Activated naive CD4-positive, alpha-beta T cell treated with anti-CD3 and anti-CD28 coated beads for 36 hours (primary cell): ENCODE measurements at regions not wholly inside any gene's neighbourhood (a gene's known extent, or its start where the extent isn't known, plus 50 kb on each side); places are given as distances from the start of the nearest gene placed in this dataset.

Experiments
- CTCF ChIA-PET: fragments of 350-600 bp; sonication (Branson Sonifier 250); formaldehyde crosslinking; loops from one replicate; lab custom pipeline; 2021; ENCODE audit warnings: antibody characterized with exemption; lab: Charles Lee
- DNase-seq: peaks from one replicate; pipeline ENCODE4 v3.0.0-alpha.2; 2020
- H3K27ac Mint-ChIP-seq: one replicate; pipeline ENCODE4 v1.8.0; 2021; ENCODE audit warnings: mild to moderate bottlenecking, mixed read lengths
- H3K27me3 Mint-ChIP-seq: one replicate; pipeline ENCODE4 v1.8.0; 2021; ENCODE audit warnings: low read depth, mixed read lengths
- H3K36me3 Mint-ChIP-seq: one replicate; pipeline ENCODE4 v1.8.0; 2021; ENCODE audit warnings: low read depth, mixed read lengths
- H3K4me1 Mint-ChIP-seq: one replicate; pipeline ENCODE4 v1.8.0; 2021; ENCODE audit warnings: low read depth, mixed read lengths
- H3K4me3 Mint-ChIP-seq: one replicate; pipeline ENCODE4 v1.8.0; 2021; ENCODE audit warnings: mild to moderate bottlenecking, moderate library complexity, mixed read lengths
- H3K9me3 Mint-ChIP-seq: one replicate; pipeline ENCODE4 v1.8.0; 2021; ENCODE audit warnings: mixed read lengths
- intact Hi-C: fragments of 100-400 bp; cut with micrococcal nuclease; formaldehyde crosslinking; loops from one replicate; pipeline ENCODE4 v1.15.1; 2023

DNA sequence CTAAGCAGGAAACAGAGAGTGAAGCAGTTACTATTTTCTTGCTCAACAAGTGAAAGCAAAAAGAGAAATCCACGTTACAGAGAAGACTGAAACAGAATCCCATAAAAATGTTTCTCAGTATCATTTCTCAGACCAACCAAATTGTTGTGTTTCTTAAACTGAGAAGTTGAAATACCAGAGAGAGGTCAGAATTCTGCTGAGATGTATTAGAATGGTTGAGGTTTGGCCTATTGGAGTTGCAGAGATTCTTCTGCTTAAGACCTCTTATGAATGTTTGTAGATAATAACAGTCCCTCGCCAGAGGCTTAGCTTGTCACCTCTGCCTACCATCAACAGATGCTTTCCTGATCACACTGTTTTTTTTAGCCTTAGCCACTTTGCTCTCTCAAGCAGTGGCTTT lies 481.4 kb downstream of the TRIML1 start:
- intact Hi-C loops, result no loop called here

GRCh38 chr4:188623314-188623854 lies 484.1 kb downstream of the TRIML1 start:
- Mint-ChIP-seq H3K4me3 (no peak overlapping the region), H3K4me1 (no peaks in the 10 kb centered on the region), H3K27me3 (no peaks in the 10 kb centered on the region), H3K36me3 (no peaks in the 10 kb centered on the region), H3K9me3 (peaks cover 11% of the 10 kb centered on the region), H3K27ac (no peak overlapping the region)
- CTCF ChIA-PET, result no interaction called here
- DNase-seq, result no peak
- intact Hi-C loops, result no loop called here

More for the DNA sequence above, 481.4 kb downstream of the TRIML1 start:
- Mint-ChIP-seq H3K9me3 (peaks cover 7% of the 10 kb centered on the region), H3K4me1 (no peaks in the 10 kb centered on the region), H3K4me3 (no peak overlapping the region), H3K27ac (no peak overlapping the region), H3K36me3 (no peaks in the 10 kb centered on the region), H3K27me3 (no peaks in the 10 kb centered on the region)
- DNase-seq, result no peak
- CTCF ChIA-PET, result no interaction called here

DNA sequence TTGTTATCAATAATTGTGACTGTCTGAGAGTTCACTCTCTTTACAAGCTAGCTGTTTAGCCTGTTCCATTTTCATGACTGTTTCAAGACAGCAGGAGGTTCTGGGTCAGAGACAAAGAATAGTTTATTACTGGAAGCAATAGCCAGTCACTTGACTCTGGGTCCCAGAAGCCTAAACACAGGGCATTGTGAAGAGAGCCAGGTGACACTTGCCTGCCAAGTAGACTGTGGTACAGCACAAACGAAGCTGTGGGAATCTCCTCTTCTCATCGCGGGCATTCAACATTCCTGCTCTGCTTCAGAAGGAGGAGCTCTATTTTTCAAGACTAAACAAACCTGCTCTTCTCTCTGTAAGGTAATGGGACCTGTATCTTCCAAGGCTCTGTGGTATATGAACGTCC lies 485.1 kb downstream of the TRIML1 start:
- intact Hi-C loops, result no loop called here
- DNase-seq, result no peak

DNA sequence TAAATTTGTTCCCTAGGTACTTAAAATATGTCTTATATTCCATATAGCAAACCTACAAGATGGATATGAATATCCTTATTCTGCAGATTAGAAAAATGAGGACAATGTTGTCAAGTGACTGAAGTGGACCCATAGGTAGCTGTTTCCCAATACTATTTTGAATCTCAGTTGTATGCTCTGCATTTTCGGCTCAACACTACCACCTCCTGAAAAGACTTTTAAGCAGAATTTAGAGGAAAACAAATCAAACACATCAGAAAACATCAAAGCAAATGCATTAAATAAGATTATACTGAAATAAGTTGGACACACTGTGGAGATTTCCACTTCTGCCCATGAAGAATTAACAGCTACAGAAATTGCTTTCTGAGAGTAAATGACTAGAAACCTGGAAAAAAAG lies 488.7 kb downstream of the TRIML1 start:
- CTCF ChIA-PET, result interaction anchor here (0.7 kb wide), 1 partner anchor 9 kb away, joined by 3 read pairs; no protein-coding TSS in a partner anchor
- DNase-seq, result no peak
- Mint-ChIP-seq H3K36me3 (peaks cover 2% of the 10 kb centered on the region), H3K27me3 (no peaks in the 10 kb centered on the region), H3K4me1 (no peaks in the 10 kb centered on the region), H3K9me3 (peaks cover 14% of the 10 kb centered on the region), H3K27ac (no peak overlapping the region), H3K4me3 (no peak overlapping the region)
- intact Hi-C loops, result no loop called here

More for the DNA sequence above, 485.1 kb downstream of the TRIML1 start:
- CTCF ChIA-PET, result interaction anchor here (0.6 to 1.0 kb wide), 2 partner anchors 13 to 236 kb away, joined by 3 read pairs; no protein-coding TSS in a partner anchor
- H3K4me3 Mint-ChIP-seq, result no peak overlapping the region
- no peaks in the 10 kb centered on the region for H3K4me1 Mint-ChIP-seq
- no peaks in the 10 kb centered on the region for H3K27me3 Mint-ChIP-seq
- no peaks in the 10 kb centered on the region for H3K36me3 Mint-ChIP-seq
- peaks cover 11% of the 10 kb centered on the region for H3K9me3 Mint-ChIP-seq
- H3K27ac Mint-ChIP-seq, result no peak overlapping the region

- no peak for DNase-seq
- Mint-ChIP-seq H3K27me3 (no peaks in the 10 kb centered on the region), H3K4me3 (no peak overlapping the region), H3K36me3 (no peaks in the 10 kb centered on the region), H3K4me1 (no peaks in the 10 kb centered on the region), H3K27ac (no peak overlapping the region), H3K9me3 (peaks cover 8% of the 10 kb centered on the region)
- intact Hi-C loops, result no loop called here
- CTCF ChIA-PET, result no interaction called here
Observed at GRCh38 chr4:188639479-188640100, 500.3 kb downstream of the TRIML1 start.

- no peak for DNase-seq
- intact Hi-C loops, result no loop called here
- Mint-ChIP-seq H3K4me1 (no peaks in the 10 kb centered on the region), H3K27ac (no peak overlapping the region), H3K4me3 (no peak overlapping the region), H3K36me3 (no peaks in the 10 kb centered on the region), H3K9me3 (peaks cover 18% of the 10 kb centered on the region), H3K27me3 (no peaks in the 10 kb centered on the region)
- CTCF ChIA-PET, result no interaction called here
Observed at GRCh38 chr4:188647820-188648370, 508.7 kb downstream of the TRIML1 start.

GRCh38 chr4:188649635-188650034 lies 510.4 kb downstream of the TRIML1 start:
- CTCF ChIA-PET, result no interaction called here
- H3K4me1 Mint-ChIP-seq, result no peaks in the 10 kb centered on the region
- peaks cover 14% of the 10 kb centered on the region for H3K9me3 Mint-ChIP-seq
- H3K27me3 Mint-ChIP-seq, result no peaks in the 10 kb centered on the region
- H3K36me3 Mint-ChIP-seq, result no peaks in the 10 kb centered on the region
- intact Hi-C loops, result no loop called here
- no peak overlapping the region for H3K4me3 Mint-ChIP-seq
- no peak for DNase-seq
- H3K27ac Mint-ChIP-seq, result no peak overlapping the region

DNA sequence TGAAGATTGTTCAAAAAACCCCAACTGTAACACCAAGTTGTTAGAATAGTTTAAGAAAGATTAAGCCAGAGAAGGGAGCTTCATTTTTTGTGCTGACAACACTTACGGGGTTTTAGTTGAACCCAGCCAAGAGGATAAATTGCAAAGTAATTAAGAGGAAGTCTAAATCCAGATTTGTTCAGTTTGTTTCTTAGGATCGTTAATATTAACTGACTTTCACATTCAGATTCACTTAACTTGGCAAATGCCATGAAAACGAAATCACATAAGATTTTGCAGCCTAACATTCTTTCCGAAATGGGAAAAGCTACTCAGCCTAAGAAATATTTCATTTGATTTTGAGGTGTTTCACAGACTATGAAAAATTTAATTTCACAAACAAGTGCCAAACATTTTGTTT lies 511.3 kb downstream of the TRIML1 start:
- Mint-ChIP-seq H3K4me3 (no peak overlapping the region), H3K36me3 (no peaks in the 10 kb centered on the region), H3K9me3 (peaks cover 14% of the 10 kb centered on the region), H3K27me3 (no peaks in the 10 kb centered on the region), H3K4me1 (no peaks in the 10 kb centered on the region), H3K27ac (no peak overlapping the region)
- no peak for DNase-seq
- CTCF ChIA-PET, result no interaction called here
- intact Hi-C loops, result no loop called here

GRCh38 chr4:188657365-188657764 lies 518.1 kb downstream of the TRIML1 start:
- CTCF ChIA-PET, result no interaction called here

GRCh38 chr4:188658958-188659522 lies 519.8 kb downstream of the TRIML1 start:
- peaks cover 2% of the 10 kb centered on the region for H3K9me3 Mint-ChIP-seq

More at GRCh38 chr4:188657365-188657764, 518.1 kb downstream of the TRIML1 start:
- peaks cover 2% of the 10 kb centered on the region for H3K9me3 Mint-ChIP-seq
- H3K36me3 Mint-ChIP-seq, result no peaks in the 10 kb centered on the region
- H3K27ac Mint-ChIP-seq, result no peak overlapping the region
- intact Hi-C loops, result no loop called here
- H3K27me3 Mint-ChIP-seq, result no peaks in the 10 kb centered on the region
- H3K4me3 Mint-ChIP-seq, result no peak overlapping the region
- H3K4me1 Mint-ChIP-seq, result no peaks in the 10 kb centered on the region
- DNase-seq, result no peak

GRCh38 chr4:188660796-188661195 lies 521.6 kb downstream of the TRIML1 start:
- CTCF ChIA-PET, result no interaction called here
- intact Hi-C loops, result no loop called here
- no peak overlapping the region for H3K27ac Mint-ChIP-seq

More at GRCh38 chr4:188658958-188659522, 519.8 kb downstream of the TRIML1 start:
- no peak overlapping the region for H3K4me3 Mint-ChIP-seq
- intact Hi-C loops, result no loop called here
- CTCF ChIA-PET, result no interaction called here
- H3K36me3 Mint-ChIP-seq, result no peaks in the 10 kb centered on the region
- no peak for DNase-seq
- no peak overlapping the region for H3K27ac Mint-ChIP-seq
- H3K4me1 Mint-ChIP-seq, result no peaks in the 10 kb centered on the region
- H3K27me3 Mint-ChIP-seq, result no peaks in the 10 kb centered on the region

DNA sequence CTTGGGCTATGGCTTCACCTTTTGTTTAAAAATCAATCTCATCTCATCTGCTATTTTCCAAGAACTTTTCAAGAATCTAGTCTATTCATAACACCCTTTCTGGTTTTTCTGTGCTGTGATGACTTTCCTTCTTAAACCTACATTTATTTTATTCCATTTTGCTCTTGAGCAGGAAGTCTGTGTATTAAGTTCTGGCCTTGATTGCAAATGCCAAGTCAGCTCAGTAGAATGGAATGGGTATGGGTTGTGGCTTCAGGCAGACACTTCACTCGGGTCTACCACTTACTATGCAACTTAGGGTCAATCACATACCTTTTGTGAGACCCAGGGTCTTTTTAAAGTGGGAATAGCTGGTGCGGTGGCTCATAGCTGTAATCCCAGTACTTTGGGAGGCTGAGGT lies 522.3 kb downstream of the TRIML1 start:
- intact Hi-C loops, result no loop called here
- Mint-ChIP-seq H3K27me3 (no peaks in the 10 kb centered on the region), H3K27ac (no peak overlapping the region), H3K4me1 (no peaks in the 10 kb centered on the region), H3K36me3 (no peaks in the 10 kb centered on the region), H3K4me3 (no peak overlapping the region), H3K9me3 (peaks cover 2% of the 10 kb centered on the region)
- DNase-seq, result no peak
- CTCF ChIA-PET, result no interaction called here

More at GRCh38 chr4:188660796-188661195, 521.6 kb downstream of the TRIML1 start:
- H3K36me3 Mint-ChIP-seq, result no peaks in the 10 kb centered on the region
- H3K4me3 Mint-ChIP-seq, result no peak overlapping the region
- peaks cover 2% of the 10 kb centered on the region for H3K9me3 Mint-ChIP-seq
- H3K4me1 Mint-ChIP-seq, result no peaks in the 10 kb centered on the region
- DNase-seq, result no peak
- no peaks in the 10 kb centered on the region for H3K27me3 Mint-ChIP-seq

- intact Hi-C loops, result no loop called here
- Mint-ChIP-seq H3K27me3 (no peaks in the 10 kb centered on the region), H3K4me3 (no peak overlapping the region), H3K9me3 (peaks cover 5% of the 10 kb centered on the region), H3K36me3 (no peaks in the 10 kb centered on the region), H3K4me1 (no peaks in the 10 kb centered on the region), H3K27ac (no peak overlapping the region)
- CTCF ChIA-PET, result no interaction called here
- DNase-seq, result no peak
Observed at GRCh38 chr4:188663369-188663768, 524.1 kb downstream of the TRIML1 start.
